Neural cell (in vitro differentiated cells): ENCODE measurements at regions not wholly inside any gene's neighbourhood (a gene's known extent, or its start where the extent isn't known, plus 50 kb on each side); places are given as distances from the start of the nearest gene placed in this dataset.

Experiments
- H2AFZ ChIP-seq: fragments of 200-600, 300-800 bp; sonication (generic), shearing (Covaris generic); 2 replicates; pipeline ENCODE4 v1.6.0; 2014; ENCODE audit warnings: low read depth, mild to moderate bottlenecking, antibody characterized with exemption, low read length, moderate library complexity
- H3F3A ChIP-seq: fragments of 200-600 bp; shearing (Covaris generic); 2 replicates; pipeline ENCODE4 v1.6.1; 2016; ENCODE audit warnings: mild to moderate bottlenecking, moderate library complexity, mixed read lengths, antibody characterized with exemption, low read length; ENCODE audit not compliant: insufficient read depth, poor library complexity, severe bottlenecking
- H3K27ac ChIP-seq: fragments of 200-600, 300-800 bp; sonication (generic), shearing (Covaris generic); 2 replicates; pipeline ENCODE4 v1.5.1; 2014; ENCODE audit warnings: mild to moderate bottlenecking, low read length, moderate library complexity
- H3K27me3 ChIP-seq: fragments of 300-800, 200-600 bp; sonication (generic), shearing (Covaris generic); 2 replicates; pipeline ENCODE4 v1.6.0; 2014; ENCODE audit warnings: mild to moderate bottlenecking, low read depth, low read length, moderate library complexity; ENCODE audit not compliant: insufficient read depth
- H3K36me3 ChIP-seq: fragments of 300-800, 200-600 bp; sonication (generic), shearing (Covaris generic); 2 replicates; pipeline ENCODE4 v1.5.1; 2014; ENCODE audit warnings: mild to moderate bottlenecking, antibody characterized with exemption, low read length, moderate library complexity; ENCODE audit not compliant: insufficient read depth
- H3K4me2 ChIP-seq: fragments of 300-800, 200-600 bp; sonication (generic), shearing (Covaris generic); 2 replicates; pipeline ENCODE4 v1.6.0; 2014; ENCODE audit warnings: mild to moderate bottlenecking, low read length
- H3K4me3 ChIP-seq: fragments of 300-800, 200-600 bp; sonication (generic), shearing (Covaris generic); 2 replicates; pipeline ENCODE4 v1.5.1; 2014; ENCODE audit warnings: mild to moderate bottlenecking, low read length, moderate library complexity
- H3K79me2 ChIP-seq: fragments of 200-600 bp; shearing (Covaris generic); replicated peaks from 2 replicates; pipeline ENCODE4 v1.6.0; 2014; ENCODE audit warnings: mild to moderate bottlenecking, low read length, moderate library complexity; ENCODE audit not compliant: insufficient read depth
- H3K9ac ChIP-seq: fragments of 300-800, 200-600 bp; sonication (generic), shearing (Covaris generic); 2 replicates; pipeline ENCODE4 v1.6.1; 2016; ENCODE audit warnings: mild to moderate bottlenecking, low read length, mixed read lengths
- H3K9me2 ChIP-seq: fragments of 200-600 bp; shearing (Covaris generic); 2 replicates; pipeline ENCODE4 v1.6.1; 2016; ENCODE audit warnings: mild to moderate bottlenecking, low read length, mixed read lengths; ENCODE audit not compliant: insufficient read depth
- H3K9me3 ChIP-seq: fragments of 200-600, 300-800 bp; sonication (generic), shearing (Covaris generic); 2 replicates; pipeline ENCODE4 v1.6.1; 2016; ENCODE audit warnings: mild to moderate bottlenecking, mixed run types, low read length, moderate library complexity, mixed read lengths
- H4K20me1 ChIP-seq: fragments of 200-600 bp; shearing (Covaris generic); 2 replicates; pipeline ENCODE4 v1.6.1; 2016; ENCODE audit warnings: mild to moderate bottlenecking, mixed run types; ENCODE audit not compliant: insufficient read depth
- EP300 ChIP-seq: fragments of 450-650 bp; conservative IDR thresholded peaks from 2 replicates; pipeline ENCODE4 v1.6.1; 2014; ENCODE audit warnings: antibody characterized with exemption, mild to moderate bottlenecking, moderate library complexity; ENCODE audit not compliant: poor library complexity, severe bottlenecking
- EZH2 ChIP-seq: fragments of 200-600, 300-800 bp; shearing (Covaris generic), sonication (generic); IDR thresholded peaks from 2 replicates; pipeline ENCODE4 v1.6.1; 2014; ENCODE audit warnings: antibody characterized with exemption, low read length, borderline replicate concordance, mild to moderate bottlenecking; ENCODE audit not compliant: insufficient read depth, poor library complexity, severe bottlenecking
- MXI1 ChIP-seq: fragments of 450-650 bp; conservative IDR thresholded peaks from 2 replicates; pipeline ENCODE4 v1.6.1; 2014; ENCODE audit warnings: antibody characterized with exemption, mild to moderate bottlenecking; ENCODE audit not compliant: poor library complexity, severe bottlenecking
- POLR2AphosphoS5 ChIP-seq: IDR thresholded peaks from 2 replicates; pipeline ENCODE4 v1.6.1; 2012
- RAD21 ChIP-seq: fragments of 450-650 bp; conservative IDR thresholded peaks from 2 replicates; pipeline ENCODE4 v1.6.1; 2014; ENCODE audit warnings: antibody characterized with exemption, mild to moderate bottlenecking, moderate library complexity
- REST ChIP-seq: IDR thresholded peaks from 2 replicates; pipeline ENCODE4 v1.6.1; 2012; ENCODE audit warnings: borderline replicate concordance
- SMC3 ChIP-seq: fragments of 450-650 bp; conservative IDR thresholded peaks from 2 replicates; pipeline ENCODE4 v1.6.1; 2014; ENCODE audit warnings: antibody characterized with exemption, mild to moderate bottlenecking, moderate library complexity; ENCODE audit not compliant: poor library complexity
- TAF1 ChIP-seq: IDR thresholded peaks from 2 replicates; pipeline ENCODE4 v1.6.1; 2012; ENCODE audit warnings: low read depth
- TF ChIP-seq, protein P1 (sequence below): fragments of 450-650 bp; IDR thresholded peaks from 2 replicates; pipeline ENCODE4 v1.5.1; 2014; ENCODE audit warnings: antibody characterized with exemption, mild to moderate bottlenecking, moderate library complexity; ENCODE audit not compliant: poor library complexity, severe bottlenecking

DNA sequence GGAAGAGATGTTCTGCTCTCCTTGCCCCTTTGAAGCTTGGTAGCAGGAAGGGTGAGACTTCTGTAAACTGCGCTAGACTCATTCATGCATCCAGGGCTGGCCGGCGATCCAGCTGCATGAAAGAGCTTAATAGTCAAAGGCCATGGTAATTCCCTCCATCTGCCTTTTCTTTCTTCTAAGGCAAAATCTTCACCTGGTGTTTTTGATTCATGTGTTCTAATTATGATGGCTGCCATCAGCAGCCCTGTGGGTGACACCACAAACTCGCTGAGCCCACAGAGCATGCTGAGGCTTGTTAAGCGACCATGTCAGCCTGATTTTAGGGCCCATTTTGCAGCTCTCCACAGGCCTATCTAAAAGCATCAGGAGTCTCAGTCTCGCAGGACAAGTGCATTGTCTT, 450.1 kb upstream of the TENM3 start:
- H3K79me2 ChIP-seq, result no peaks in the 10 kb centered on the region
- no peaks in the 10 kb centered on the region for H3K36me3 ChIP-seq
- no peak overlapping the region for H3K4me3 ChIP-seq
- no peaks in the 10 kb centered on the region for H3K27me3 ChIP-seq
- H2AFZ ChIP-seq, result no peak overlapping the region
- H3K9me2 ChIP-seq, result no peaks in the 10 kb centered on the region
- H3K4me2 ChIP-seq, result no peak overlapping the region
- H3K9ac ChIP-seq, result no peak overlapping the region
- no peaks in the 10 kb centered on the region for H3K9me3 ChIP-seq
- H3F3A ChIP-seq, result no peaks in the 10 kb centered on the region
- no peak for TF ChIP-seq RAD21
- TF ChIP-seq TAF1, result no peak
- TF ChIP-seq POLR2AphosphoS5, result no peak
- TF ChIP-seq, protein P1, sequence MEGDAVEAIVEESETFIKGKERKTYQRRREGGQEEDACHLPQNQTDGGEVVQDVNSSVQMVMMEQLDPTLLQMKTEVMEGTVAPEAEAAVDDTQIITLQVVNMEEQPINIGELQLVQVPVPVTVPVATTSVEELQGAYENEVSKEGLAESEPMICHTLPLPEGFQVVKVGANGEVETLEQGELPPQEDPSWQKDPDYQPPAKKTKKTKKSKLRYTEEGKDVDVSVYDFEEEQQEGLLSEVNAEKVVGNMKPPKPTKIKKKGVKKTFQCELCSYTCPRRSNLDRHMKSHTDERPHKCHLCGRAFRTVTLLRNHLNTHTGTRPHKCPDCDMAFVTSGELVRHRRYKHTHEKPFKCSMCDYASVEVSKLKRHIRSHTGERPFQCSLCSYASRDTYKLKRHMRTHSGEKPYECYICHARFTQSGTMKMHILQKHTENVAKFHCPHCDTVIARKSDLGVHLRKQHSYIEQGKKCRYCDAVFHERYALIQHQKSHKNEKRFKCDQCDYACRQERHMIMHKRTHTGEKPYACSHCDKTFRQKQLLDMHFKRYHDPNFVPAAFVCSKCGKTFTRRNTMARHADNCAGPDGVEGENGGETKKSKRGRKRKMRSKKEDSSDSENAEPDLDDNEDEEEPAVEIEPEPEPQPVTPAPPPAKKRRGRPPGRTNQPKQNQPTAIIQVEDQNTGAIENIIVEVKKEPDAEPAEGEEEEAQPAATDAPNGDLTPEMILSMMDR, result no peak
- no peak for TF ChIP-seq MXI1
- no peak for TF ChIP-seq SMC3
- TF ChIP-seq EZH2, result no peak
- H4K20me1 ChIP-seq, result no peaks in the 10 kb centered on the region
- H3K27ac ChIP-seq, result no peak overlapping the region

GRCh38 chr4:181796502-181796901, 446.7 kb upstream of the TENM3 start:
- no peaks in the 10 kb centered on the region for H3F3A ChIP-seq
- no peaks in the 10 kb centered on the region for H3K27me3 ChIP-seq
- no peaks in the 10 kb centered on the region for H4K20me1 ChIP-seq
- TF ChIP-seq SMC3, result no peak
- no peak for TF ChIP-seq EZH2
- no peak for TF ChIP-seq TAF1
- no peak for TF ChIP-seq MXI1
- TF ChIP-seq EP300, result no peak
- no peak for TF ChIP-seq POLR2AphosphoS5
- TF ChIP-seq REST, result no peak
- TF ChIP-seq RAD21, result no peak
- TF ChIP-seq, protein P1, result no peak
- H3K4me3 ChIP-seq, result no peak overlapping the region
- no peaks in the 10 kb centered on the region for H3K9me2 ChIP-seq
- H3K9ac ChIP-seq, result no peak overlapping the region
- no peaks in the 10 kb centered on the region for H3K36me3 ChIP-seq
- no peak overlapping the region for H3K27ac ChIP-seq
- no peak overlapping the region for H2AFZ ChIP-seq
- H3K9me3 ChIP-seq, result no peaks in the 10 kb centered on the region
- no peak overlapping the region for H3K4me2 ChIP-seq
- no peaks in the 10 kb centered on the region for H3K79me2 ChIP-seq
